ENCODE measurements at regions not wholly inside any gene's neighbourhood (a gene's known extent, or its start where the extent isn't known, plus 50 kb on each side); places are given as distances from the start of the nearest gene placed in this dataset.

GRCh38 chr14:40318211-40318719 is 886.0 kb upstream of the FBXO33 start (continued):
- no peak for TF ChIP-seq ZNF879 (CRISPR knock-in tag; IDR thresholded peaks at IDR 0.05)
- TF ChIP-seq ZNF761 (CRISPR knock-in tag; conservative IDR thresholded peaks at IDR 0.05): no peak

GRCh38 chr14:40317690-40318089 is 885.5 kb upstream of the FBXO33 start:
- intact Hi-C loops (cut with micrococcal nuclease; ENCODE audit: unreplicated experiment): no loop called here
- no peak for FAIRE-seq
- 0% methylated on average over 1 of the region's 1 CpG for WGBS (ENCODE audit: low lambda C conversion rate)

More at GRCh38 chr14:40317690-40318089, 885.5 kb upstream of the FBXO33 start:
- ATAC-seq: no peak
- H4K20me1 ChIP-seq (ENCODE audit: insufficient read depth, low read length): no peaks in the 10 kb centered on the region
- ChIA-PET POLR2A (no interaction called here), CTCF (ENCODE audit: low intra/inter-chr PET ratio, low total read pairs) (no interaction called here)
- H3K36me3 ChIP-seq (replicated peaks in 1 of 2; ENCODE audit: control insufficient read depth in 1 of 2, insufficient read depth in 2 of 2, low read length in 2 of 2): no peaks in the 10 kb centered on the region
- H3K79me2 ChIP-seq (ENCODE audit: insufficient read depth, low read length): no peaks in the 10 kb centered on the region
- no peak overlapping the region for H3K4me3 ChIP-seq (replicated peaks in 1 of 3; ENCODE audit: insufficient read depth in 1 of 3, low read depth in 2 of 3, low read length in 3 of 3)
- peaks cover 86% of the 10 kb centered on the region for H3K9me3 ChIP-seq (ENCODE audit: low read length)
- no peaks in the 10 kb centered on the region for H3K4me1 ChIP-seq (ENCODE audit: insufficient read depth, low read length)
- H3K4me2 ChIP-seq (ENCODE audit: low read depth, low read length): no peak overlapping the region
- H3K27ac ChIP-seq (ENCODE audit: extremely low read length, insufficient read depth, low read length): no peak overlapping the region
- DNase-seq (ENCODE audit: low spot score): no peak
- BruUV-seq (replicated peaks): no TSS peak
- no peak overlapping the region for H3K9ac ChIP-seq (ENCODE audit: insufficient read depth, low read depth, low read length)
- no peaks in the 10 kb centered on the region for H3K27me3 ChIP-seq (ENCODE audit: control insufficient read depth in 1 of 2, insufficient read depth in 2 of 2, low read length in 2 of 2)
- no peak overlapping the region for H2AFZ ChIP-seq (ENCODE audit: low read length)
- in situ Hi-C loops (cut with HindIII; ENCODE audit: extremely low pct_ligation_motif_present, low pct_unique_long_range_greater_than_20kb): no loop called here
- TF ChIP-seq CENPX (CRISPR knock-in tag; IDR thresholded peaks at IDR 0.05): no peak
- TF ChIP-seq MEIS2 (CRISPR knock-in tag; IDR thresholded peaks at IDR 0.05): no peak
- TF ChIP-seq ZC3H13 (CRISPR knock-in tag; IDR thresholded peaks at IDR 0.05): no peak
- TF ChIP-seq, protein P1, sequence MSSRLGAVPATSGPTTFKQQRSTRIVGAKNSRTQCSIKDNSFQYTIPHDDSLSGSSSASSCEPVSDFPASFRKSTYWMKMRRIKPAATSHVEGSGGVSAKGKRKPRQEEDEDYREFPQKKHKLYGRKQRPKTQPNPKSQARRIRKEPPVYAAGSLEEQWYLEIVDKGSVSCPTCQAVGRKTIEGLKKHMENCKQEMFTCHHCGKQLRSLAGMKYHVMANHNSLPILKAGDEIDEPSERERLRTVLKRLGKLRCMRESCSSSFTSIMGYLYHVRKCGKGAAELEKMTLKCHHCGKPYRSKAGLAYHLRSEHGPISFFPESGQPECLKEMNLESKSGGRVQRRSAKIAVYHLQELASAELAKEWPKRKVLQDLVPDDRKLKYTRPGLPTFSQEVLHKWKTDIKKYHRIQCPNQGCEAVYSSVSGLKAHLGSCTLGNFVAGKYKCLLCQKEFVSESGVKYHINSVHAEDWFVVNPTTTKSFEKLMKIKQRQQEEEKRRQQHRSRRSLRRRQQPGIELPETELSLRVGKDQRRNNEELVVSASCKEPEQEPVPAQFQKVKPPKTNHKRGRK (CRISPR knock-in tag; IDR thresholded peaks at IDR 0.05): no peak
- TF ChIP-seq, protein P2, sequence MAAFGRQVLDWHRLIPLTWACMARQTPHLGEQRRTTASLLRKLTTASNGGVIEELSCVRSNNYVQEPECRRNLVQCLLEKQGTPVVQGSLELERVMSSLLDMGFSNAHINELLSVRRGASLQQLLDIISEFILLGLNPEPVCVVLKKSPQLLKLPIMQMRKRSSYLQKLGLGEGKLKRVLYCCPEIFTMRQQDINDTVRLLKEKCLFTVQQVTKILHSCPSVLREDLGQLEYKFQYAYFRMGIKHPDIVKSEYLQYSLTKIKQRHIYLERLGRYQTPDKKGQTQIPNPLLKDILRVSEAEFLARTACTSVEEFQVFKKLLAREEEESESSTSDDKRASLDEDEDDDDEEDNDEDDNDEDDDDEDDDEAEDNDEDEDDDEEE (CRISPR knock-in tag; IDR thresholded peaks at IDR 0.05): no peak
- TF ChIP-seq ZNF205 (CRISPR knock-in tag; IDR thresholded peaks at IDR 0.05): no peak
- no peak for TF ChIP-seq BRD4 (CRISPR knock-in tag; IDR thresholded peaks at IDR 0.05)

All from HepG2 (cell line).